HepG2 (cell line): ENCODE measurements at regions not wholly inside any gene's neighbourhood (a gene's known extent, or its start where the extent isn't known, plus 50 kb on each side); places are given as distances from the start of the nearest gene placed in this dataset.

ENCODE experiments used
- ATAC-seq: fragments of 200-7000 bp; cut with Tn5 transposase; 3 replicates; pipeline ENCODE4 v1.9.1; 2020; ENCODE audit warnings: mild to moderate bottlenecking, moderate library complexity
- BruUV-seq: library from RNA; stranded (reverse); fragments of 400-500 nt; replicated peaks from 2 replicates; lab custom pipeline; 2021; lab: Mats Ljungman, UMichigan
- CTCF ChIA-PET: fragments of 300-600 bp; formaldehyde crosslinking; extraction: SDS; loops from one replicate; lab custom pipeline; 2021; ENCODE audit warnings: low total read pairs, inconsistent platforms, low intra/inter-chr PET ratio; lab: Yijun Ruan, JAX
- POLR2A ChIA-PET: fragments of 350-600 bp; sonication (Branson Sonifier 250); formaldehyde crosslinking; loops from one replicate; lab custom pipeline; 2020; ENCODE audit warnings: antibody characterized with exemption, inconsistent platforms; lab: Yijun Ruan, JAX
- DNase-seq: peaks from one replicate; pipeline ENCODE4 v3.0.0-alpha.2; 2015; ENCODE audit warnings: low spot score
- FAIRE-seq: peaks from 3 replicates; lab custom pipeline; 2011; peaks lifted over from hg19 to GRCh38; lab: Jason Lieb, UNC
- H2AFZ ChIP-seq: one replicate; pipeline ENCODE4 v1.6.1; 2011; ENCODE audit warnings: low read length, inconsistent platforms
- H3K27ac ChIP-seq: fragments of 300-600 bp; 3 replicates; pipeline ENCODE4 v1.8.0; 2011; ENCODE audit warnings: mixed run types, mild to moderate bottlenecking, mixed read lengths, low read length, inconsistent platforms; ENCODE audit not compliant: insufficient read depth; ENCODE audit errors: extremely low read length
- H3K27me3 ChIP-seq, 2 experiments: fragments of 200-600 bp in 1 of 2; 2 replicates in 1 of 2; 3 replicates in 1 of 2; pipeline versions ENCODE4 v1.6.0 to v1.8.0; 2011; ENCODE audit warnings: low read length in 2 of 2, mild to moderate bottlenecking in 2 of 2, moderate library complexity in 2 of 2, inconsistent platforms in 1 of 2; ENCODE audit not compliant: insufficient read depth in 2 of 2, control insufficient read depth in 1 of 2
- H3K36me3 ChIP-seq, 2 experiments: fragments of 200-600 bp in 1 of 2; replicated peaks in 1 of 2; 2 replicates in 1 of 2; 3 replicates in 1 of 2; pipeline versions ENCODE4 v1.5.1 to v1.8.0; 2011; ENCODE audit warnings: low read length in 2 of 2, inconsistent platforms in 1 of 2; ENCODE audit not compliant: insufficient read depth in 2 of 2, control insufficient read depth in 1 of 2
- H3K4me1 ChIP-seq: 2 replicates; pipeline ENCODE4 v1.5.1; 2012; ENCODE audit warnings: low read length, inconsistent platforms; ENCODE audit not compliant: insufficient read depth
- H3K4me2 ChIP-seq: 2 replicates; pipeline ENCODE4 v1.6.0; 2011; ENCODE audit warnings: low read depth, low read length, inconsistent platforms
- H3K4me3 ChIP-seq, 3 experiments: fragments of 200-600 bp in 1 of 3; sonication (generic), shearing (Covaris generic) in 1 of 3; replicated peaks in 1 of 3; 2 replicates each; pipeline ENCODE4 v1.5.1; 2011 to 2016; ENCODE audit warnings: low read length in 3 of 3, inconsistent platforms in 2 of 3, low read depth in 2 of 3, mild to moderate bottlenecking in 2 of 3, control low read depth in 1 of 3, mixed read lengths in 1 of 3; ENCODE audit not compliant: insufficient read depth in 1 of 3
- H3K79me2 ChIP-seq: one replicate; pipeline ENCODE4 v1.6.1; 2011; ENCODE audit warnings: low read length, inconsistent platforms; ENCODE audit not compliant: insufficient read depth
- H3K9ac ChIP-seq: 2 replicates; pipeline ENCODE4 v1.6.0; 2011; ENCODE audit warnings: mild to moderate bottlenecking, low read depth, low read length, inconsistent platforms; ENCODE audit not compliant: insufficient read depth
- H3K9me3 ChIP-seq: 2 replicates; pipeline ENCODE4 v1.5.1; 2012; ENCODE audit warnings: mild to moderate bottlenecking, low read length
- H4K20me1 ChIP-seq: 2 replicates; pipeline ENCODE4 v1.6.0; 2011; ENCODE audit warnings: inconsistent platforms, mild to moderate bottlenecking, low read length, moderate library complexity; ENCODE audit not compliant: insufficient read depth
- ARNTL ChIP-seq: sonication (generic); formaldehyde crosslinking; IDR thresholded peaks from 2 replicates; pipeline ENCODE4 v1.4.0; 2020; ENCODE audit warnings: mild to moderate bottlenecking, missing genetic modification reagents
- ESRRA ChIP-seq: sonication (generic); formaldehyde crosslinking; IDR thresholded peaks from 2 replicates; pipeline ENCODE4 v1.5.1; 2020; ENCODE audit warnings: mild to moderate bottlenecking, low read depth, missing genetic modification reagents
- JARID2 ChIP-seq: sonication (generic); formaldehyde crosslinking; IDR thresholded peaks from 2 replicates; pipeline ENCODE4 v1.8.1; 2023; ENCODE audit warnings: missing genetic modification reagents, inconsistent platforms; ENCODE audit not compliant: insufficient replicate concordance
- ZBTB7A ChIP-seq: sonication (generic); formaldehyde crosslinking; IDR thresholded peaks from 2 replicates; pipeline ENCODE4 v1.8.0; 2022; ENCODE audit warnings: mild to moderate bottlenecking, missing genetic modification reagents
- ZNF180 ChIP-seq: sonication (generic); formaldehyde crosslinking; IDR thresholded peaks from 2 replicates; pipeline ENCODE4 v1.4.0; 2020; ENCODE audit warnings: low read depth, missing genetic modification reagents, borderline replicate concordance
- ZNF367 ChIP-seq: sonication (generic); formaldehyde crosslinking; IDR thresholded peaks from 2 replicates; pipeline ENCODE4 v1.4.0; 2020; ENCODE audit warnings: missing genetic modification reagents, borderline replicate concordance
- ZNF747 ChIP-seq: sonication (generic); formaldehyde crosslinking; IDR thresholded peaks from 2 replicates; pipeline ENCODE4 v1.8.1; 2023; ENCODE audit warnings: missing genetic modification reagents, mild to moderate bottlenecking, borderline replicate concordance
- WGBS: methylation state at CpG from one replicate; pipeline ENCODE4 v1.1.6; 2017; ENCODE audit warnings: low lambda C conversion rate; 5-methylcytosine and 5-hydroxymethylcytosine counted together
- in situ Hi-C: cut with HindIII; loops from 2 replicates; pipeline ENCODE4 v1.10.0; 2017; ENCODE audit warnings: low pct_unique_long_range_greater_than_20kb; ENCODE audit not compliant: extremely low pct_ligation_motif_present
- intact Hi-C: fragments of 100-400 bp; cut with micrococcal nuclease; formaldehyde crosslinking; loops from one replicate; pipeline ENCODE4 v1.10.0; 2022; ENCODE audit not compliant: unreplicated experiment
- TF ChIP-seq, protein P1 (sequence below): sonication (generic); formaldehyde crosslinking; IDR thresholded peaks from 2 replicates; pipeline ENCODE4 v1.4.0; 2020; ENCODE audit warnings: missing genetic modification reagents, borderline replicate concordance
- TF ChIP-seq, protein P2 (sequence below): sonication (generic); formaldehyde crosslinking; IDR thresholded peaks from 2 replicates; pipeline ENCODE4 v1.5.0; 2020; ENCODE audit warnings: mild to moderate bottlenecking, missing genetic modification reagents
- TF ChIP-seq, protein P3 (sequence below): sonication (generic); formaldehyde crosslinking; IDR thresholded peaks from 2 replicates; pipeline ENCODE4 v1.4.0; 2020; ENCODE audit warnings: missing genetic modification reagents
- TF ChIP-seq, protein P4 (sequence below): sonication (generic); formaldehyde crosslinking; IDR thresholded peaks from 2 replicates; pipeline ENCODE4 v1.4.0; 2020; ENCODE audit warnings: missing genetic modification reagents
- TF ChIP-seq, protein P5 (sequence below): sonication (generic); formaldehyde crosslinking; IDR thresholded peaks from 2 replicates; pipeline ENCODE4 v1.4.0; 2020; ENCODE audit warnings: missing genetic modification reagents
- TF ChIP-seq, protein P6 (sequence below), 2 experiments: IDR thresholded peaks; 2 replicates each; pipeline ENCODE4 v1.6.1; 2011 to 2012; ENCODE audit warnings: low read length in 2 of 2, borderline replicate concordance in 1 of 2, low read depth in 1 of 2, mild to moderate bottlenecking in 1 of 2, moderate library complexity in 1 of 2
- TF ChIP-seq, protein P7 (sequence below): sonication (generic); formaldehyde crosslinking; IDR thresholded peaks from 2 replicates; pipeline ENCODE4 v1.8.1; 2023; ENCODE audit warnings: mild to moderate bottlenecking, missing genetic modification reagents, borderline replicate concordance

DNA sequence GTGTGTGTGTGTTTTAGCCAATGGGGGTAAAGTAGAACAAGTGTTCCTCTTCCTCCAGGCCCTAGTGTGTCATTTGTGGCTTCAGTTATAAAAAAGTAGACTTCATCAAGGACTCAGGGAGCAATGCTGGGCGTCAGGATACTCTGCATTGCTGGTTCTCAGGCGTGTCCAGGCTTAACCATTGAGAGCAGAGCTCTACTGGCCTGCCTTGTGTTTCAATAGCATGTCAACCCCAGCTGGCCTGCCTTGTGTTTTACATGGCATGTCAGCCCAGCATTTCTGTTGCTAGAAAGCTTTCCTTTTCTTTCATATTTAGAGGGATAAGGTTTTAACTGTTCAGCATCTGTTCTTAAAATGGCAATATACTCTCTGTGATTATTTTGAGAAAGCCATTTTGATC lies 117.6 kb upstream of the TMPRSS15 start:
- Histone ChIP-seq H3K9me3 (peaks cover 92% of the 10 kb centered on the region), H3K27ac (no peak overlapping the region), H3K79me2 (no peaks in the 10 kb centered on the region), H2AFZ (no peak overlapping the region), H3K36me3 (no peaks in the 10 kb centered on the region), H3K4me3 (no peak overlapping the region), H4K20me1 (no peaks in the 10 kb centered on the region), H3K4me1 (no peaks in the 10 kb centered on the region), H3K4me2 (no peak overlapping the region), H3K9ac (no peak overlapping the region), H3K27me3 (no peaks in the 10 kb centered on the region)
- ChIA-PET POLR2A (no interaction called here), CTCF (no interaction called here)
- in situ Hi-C loops (no loop called here), intact Hi-C loops (no loop called here)
- ATAC-seq = no peak
- BruUV-seq = no TSS peak
- no peak for DNase-seq
- no peak for FAIRE-seq
- WGBS = 0% methylated on average over 1 of the region's 2 CpGs
- TF ChIP-seq, protein P1, sequence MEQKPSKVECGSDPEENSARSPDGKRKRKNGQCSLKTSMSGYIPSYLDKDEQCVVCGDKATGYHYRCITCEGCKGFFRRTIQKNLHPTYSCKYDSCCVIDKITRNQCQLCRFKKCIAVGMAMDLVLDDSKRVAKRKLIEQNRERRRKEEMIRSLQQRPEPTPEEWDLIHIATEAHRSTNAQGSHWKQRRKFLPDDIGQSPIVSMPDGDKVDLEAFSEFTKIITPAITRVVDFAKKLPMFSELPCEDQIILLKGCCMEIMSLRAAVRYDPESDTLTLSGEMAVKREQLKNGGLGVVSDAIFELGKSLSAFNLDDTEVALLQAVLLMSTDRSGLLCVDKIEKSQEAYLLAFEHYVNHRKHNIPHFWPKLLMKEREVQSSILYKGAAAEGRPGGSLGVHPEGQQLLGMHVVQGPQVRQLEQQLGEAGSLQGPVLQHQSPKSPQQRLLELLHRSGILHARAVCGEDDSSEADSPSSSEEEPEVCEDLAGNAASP (CRISPR knock-in tag) = no peak
- no peak for TF ChIP-seq ARNTL (CRISPR knock-in tag)
- no peak for TF ChIP-seq ESRRA (CRISPR knock-in tag)
- no peak for TF ChIP-seq ZNF180 (CRISPR knock-in tag)
- TF ChIP-seq, protein P2, sequence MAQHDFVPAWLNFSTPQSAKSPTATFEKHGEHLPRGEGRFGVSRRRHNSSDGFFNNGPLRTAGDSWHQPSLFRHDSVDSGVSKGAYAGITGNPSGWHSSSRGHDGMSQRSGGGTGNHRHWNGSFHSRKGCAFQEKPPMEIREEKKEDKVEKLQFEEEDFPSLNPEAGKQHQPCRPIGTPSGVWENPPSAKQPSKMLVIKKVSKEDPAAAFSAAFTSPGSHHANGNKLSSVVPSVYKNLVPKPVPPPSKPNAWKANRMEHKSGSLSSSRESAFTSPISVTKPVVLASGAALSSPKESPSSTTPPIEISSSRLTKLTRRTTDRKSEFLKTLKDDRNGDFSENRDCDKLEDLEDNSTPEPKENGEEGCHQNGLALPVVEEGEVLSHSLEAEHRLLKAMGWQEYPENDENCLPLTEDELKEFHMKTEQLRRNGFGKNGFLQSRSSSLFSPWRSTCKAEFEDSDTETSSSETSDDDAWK (CRISPR knock-in tag) = no peak
- TF ChIP-seq, protein P3, sequence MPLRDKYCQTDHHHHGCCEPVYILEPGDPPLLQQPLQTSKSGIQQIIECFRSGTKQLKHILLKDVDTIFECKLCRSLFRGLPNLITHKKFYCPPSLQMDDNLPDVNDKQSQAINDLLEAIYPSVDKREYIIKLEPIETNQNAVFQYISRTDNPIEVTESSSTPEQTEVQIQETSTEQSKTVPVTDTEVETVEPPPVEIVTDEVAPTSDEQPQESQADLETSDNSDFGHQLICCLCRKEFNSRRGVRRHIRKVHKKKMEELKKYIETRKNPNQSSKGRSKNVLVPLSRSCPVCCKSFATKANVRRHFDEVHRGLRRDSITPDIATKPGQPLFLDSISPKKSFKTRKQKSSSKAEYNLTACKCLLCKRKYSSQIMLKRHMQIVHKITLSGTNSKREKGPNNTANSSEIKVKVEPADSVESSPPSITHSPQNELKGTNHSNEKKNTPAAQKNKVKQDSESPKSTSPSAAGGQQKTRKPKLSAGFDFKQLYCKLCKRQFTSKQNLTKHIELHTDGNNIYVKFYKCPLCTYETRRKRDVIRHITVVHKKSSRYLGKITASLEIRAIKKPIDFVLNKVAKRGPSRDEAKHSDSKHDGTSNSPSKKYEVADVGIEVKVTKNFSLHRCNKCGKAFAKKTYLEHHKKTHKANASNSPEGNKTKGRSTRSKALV (CRISPR knock-in tag) = no peak
- no peak for TF ChIP-seq ZNF747 (CRISPR knock-in tag)
- TF ChIP-seq JARID2 (CRISPR knock-in tag) = no peak
- TF ChIP-seq, protein P4, sequence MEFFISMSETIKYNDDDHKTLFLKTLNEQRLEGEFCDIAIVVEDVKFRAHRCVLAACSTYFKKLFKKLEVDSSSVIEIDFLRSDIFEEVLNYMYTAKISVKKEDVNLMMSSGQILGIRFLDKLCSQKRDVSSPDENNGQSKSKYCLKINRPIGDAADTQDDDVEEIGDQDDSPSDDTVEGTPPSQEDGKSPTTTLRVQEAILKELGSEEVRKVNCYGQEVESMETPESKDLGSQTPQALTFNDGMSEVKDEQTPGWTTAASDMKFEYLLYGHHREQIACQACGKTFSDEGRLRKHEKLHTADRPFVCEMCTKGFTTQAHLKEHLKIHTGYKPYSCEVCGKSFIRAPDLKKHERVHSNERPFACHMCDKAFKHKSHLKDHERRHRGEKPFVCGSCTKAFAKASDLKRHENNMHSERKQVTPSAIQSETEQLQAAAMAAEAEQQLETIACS = no peak
- TF ChIP-seq ZNF367 (CRISPR knock-in tag) = no peak
- TF ChIP-seq, protein P5, sequence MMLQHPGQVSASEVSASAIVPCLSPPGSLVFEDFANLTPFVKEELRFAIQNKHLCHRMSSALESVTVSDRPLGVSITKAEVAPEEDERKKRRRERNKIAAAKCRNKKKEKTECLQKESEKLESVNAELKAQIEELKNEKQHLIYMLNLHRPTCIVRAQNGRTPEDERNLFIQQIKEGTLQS (CRISPR knock-in tag) = no peak
- TF ChIP-seq ZBTB7A (CRISPR knock-in tag) = no peak
- TF ChIP-seq, protein P6, sequence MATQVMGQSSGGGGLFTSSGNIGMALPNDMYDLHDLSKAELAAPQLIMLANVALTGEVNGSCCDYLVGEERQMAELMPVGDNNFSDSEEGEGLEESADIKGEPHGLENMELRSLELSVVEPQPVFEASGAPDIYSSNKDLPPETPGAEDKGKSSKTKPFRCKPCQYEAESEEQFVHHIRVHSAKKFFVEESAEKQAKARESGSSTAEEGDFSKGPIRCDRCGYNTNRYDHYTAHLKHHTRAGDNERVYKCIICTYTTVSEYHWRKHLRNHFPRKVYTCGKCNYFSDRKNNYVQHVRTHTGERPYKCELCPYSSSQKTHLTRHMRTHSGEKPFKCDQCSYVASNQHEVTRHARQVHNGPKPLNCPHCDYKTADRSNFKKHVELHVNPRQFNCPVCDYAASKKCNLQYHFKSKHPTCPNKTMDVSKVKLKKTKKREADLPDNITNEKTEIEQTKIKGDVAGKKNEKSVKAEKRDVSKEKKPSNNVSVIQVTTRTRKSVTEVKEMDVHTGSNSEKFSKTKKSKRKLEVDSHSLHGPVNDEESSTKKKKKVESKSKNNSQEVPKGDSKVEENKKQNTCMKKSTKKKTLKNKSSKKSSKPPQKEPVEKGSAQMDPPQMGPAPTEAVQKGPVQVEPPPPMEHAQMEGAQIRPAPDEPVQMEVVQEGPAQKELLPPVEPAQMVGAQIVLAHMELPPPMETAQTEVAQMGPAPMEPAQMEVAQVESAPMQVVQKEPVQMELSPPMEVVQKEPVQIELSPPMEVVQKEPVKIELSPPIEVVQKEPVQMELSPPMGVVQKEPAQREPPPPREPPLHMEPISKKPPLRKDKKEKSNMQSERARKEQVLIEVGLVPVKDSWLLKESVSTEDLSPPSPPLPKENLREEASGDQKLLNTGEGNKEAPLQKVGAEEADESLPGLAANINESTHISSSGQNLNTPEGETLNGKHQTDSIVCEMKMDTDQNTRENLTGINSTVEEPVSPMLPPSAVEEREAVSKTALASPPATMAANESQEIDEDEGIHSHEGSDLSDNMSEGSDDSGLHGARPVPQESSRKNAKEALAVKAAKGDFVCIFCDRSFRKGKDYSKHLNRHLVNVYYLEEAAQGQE (IDR thresholded peaks at IDR 0.05; ENCODE audit: borderline replicate concordance in 1 of 2, low read depth in 1 of 2, low read length in 2 of 2) = no peak
- TF ChIP-seq, protein P7, sequence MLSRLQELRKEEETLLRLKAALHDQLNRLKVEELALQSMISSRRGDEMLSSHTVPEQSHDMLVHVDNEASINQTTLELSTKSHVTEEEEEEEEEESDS (CRISPR knock-in tag) = no peak
